Chondrocyte (in vitro differentiated cells): ENCODE measurements at regions not wholly inside any gene's neighbourhood (a gene's known extent, or its start where the extent isn't known, plus 50 kb on each side); places are given as distances from the start of the nearest gene placed in this dataset.

Source experiments
- DNase-seq: peaks from one replicate; pipeline ENCODE4 v3.0.0; 2021; ENCODE audit warnings: mixed read lengths, low spot score
- H3K27ac Mint-ChIP-seq: one replicate; pipeline ENCODE4 v1.8.0; 2021; ENCODE audit warnings: mild to moderate bottlenecking, moderate library complexity, mixed read lengths; ENCODE audit not compliant: unreplicated experiment
- H3K27me3 Mint-ChIP-seq: 2 replicates; pipeline ENCODE4 v1.8.0; 2021; ENCODE audit warnings: low read depth, mixed read lengths
- H3K36me3 Mint-ChIP-seq: 2 replicates; pipeline ENCODE4 v1.8.0; 2021; ENCODE audit warnings: low read depth, mixed read lengths
- H3K4me1 Mint-ChIP-seq: 2 replicates; pipeline ENCODE4 v1.8.0; 2021; ENCODE audit warnings: low read depth, mild to moderate bottlenecking, mixed read lengths
- H3K4me3 Mint-ChIP-seq: one replicate; pipeline ENCODE4 v1.8.0; 2021; ENCODE audit warnings: mild to moderate bottlenecking, moderate library complexity, mixed read lengths; ENCODE audit not compliant: unreplicated experiment
- H3K9me3 Mint-ChIP-seq: 2 replicates; pipeline ENCODE4 v1.8.0; 2021; ENCODE audit warnings: low read depth, mixed read lengths
- TF ChIP-seq, protein P1 (sequence below): fragments of 200-600 bp; sonication (generic); IDR thresholded peaks from 2 replicates; pipeline ENCODE4 v1.5.0; 2021; ENCODE audit warnings: antibody characterized with exemption, mild to moderate bottlenecking, moderate library complexity

GRCh38 chr7:42729053-42729765 lies 182.7 kb downstream of the C7orf25 start:
- Mint-ChIP-seq H3K9me3 (no peaks in the 10 kb centered on the region), H3K4me3 (no peak overlapping the region), H3K27me3 (no peaks in the 10 kb centered on the region), H3K36me3 (no peaks in the 10 kb centered on the region), H3K4me1 (peaks cover 33% of the 10 kb centered on the region), H3K27ac (no peak overlapping the region)
- DNase-seq, result no peak
- TF ChIP-seq, protein P1, sequence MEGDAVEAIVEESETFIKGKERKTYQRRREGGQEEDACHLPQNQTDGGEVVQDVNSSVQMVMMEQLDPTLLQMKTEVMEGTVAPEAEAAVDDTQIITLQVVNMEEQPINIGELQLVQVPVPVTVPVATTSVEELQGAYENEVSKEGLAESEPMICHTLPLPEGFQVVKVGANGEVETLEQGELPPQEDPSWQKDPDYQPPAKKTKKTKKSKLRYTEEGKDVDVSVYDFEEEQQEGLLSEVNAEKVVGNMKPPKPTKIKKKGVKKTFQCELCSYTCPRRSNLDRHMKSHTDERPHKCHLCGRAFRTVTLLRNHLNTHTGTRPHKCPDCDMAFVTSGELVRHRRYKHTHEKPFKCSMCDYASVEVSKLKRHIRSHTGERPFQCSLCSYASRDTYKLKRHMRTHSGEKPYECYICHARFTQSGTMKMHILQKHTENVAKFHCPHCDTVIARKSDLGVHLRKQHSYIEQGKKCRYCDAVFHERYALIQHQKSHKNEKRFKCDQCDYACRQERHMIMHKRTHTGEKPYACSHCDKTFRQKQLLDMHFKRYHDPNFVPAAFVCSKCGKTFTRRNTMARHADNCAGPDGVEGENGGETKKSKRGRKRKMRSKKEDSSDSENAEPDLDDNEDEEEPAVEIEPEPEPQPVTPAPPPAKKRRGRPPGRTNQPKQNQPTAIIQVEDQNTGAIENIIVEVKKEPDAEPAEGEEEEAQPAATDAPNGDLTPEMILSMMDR, result no peak

DNA sequence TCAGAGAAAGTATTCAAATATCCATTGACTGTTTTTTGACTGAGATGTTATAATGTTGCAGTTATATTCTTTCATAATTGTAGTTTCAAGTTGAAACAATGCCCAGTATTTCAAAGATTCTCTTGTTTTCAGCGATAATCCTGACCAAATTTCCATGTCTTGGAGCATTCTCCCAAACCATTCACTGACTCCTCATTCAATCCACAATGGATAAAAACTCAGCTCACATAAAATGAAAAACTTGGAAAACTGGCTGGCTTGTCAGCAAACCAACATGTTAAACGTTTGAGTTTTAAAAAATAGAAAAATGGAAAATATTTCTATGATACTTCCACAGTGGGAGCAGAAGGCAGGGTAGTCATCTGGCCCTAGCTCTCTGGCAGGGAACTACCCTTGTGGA lies 184.4 kb downstream of the C7orf25 start:
- Mint-ChIP-seq H3K4me3 (no peak overlapping the region), H3K9me3 (no peaks in the 10 kb centered on the region), H3K27ac (no peak overlapping the region), H3K4me1 (peaks cover 34% of the 10 kb centered on the region), H3K27me3 (no peaks in the 10 kb centered on the region), H3K36me3 (no peaks in the 10 kb centered on the region)
- TF ChIP-seq, protein P1, result no peak
- no peak for DNase-seq

GRCh38 chr7:42726066-42726785 lies 185.6 kb downstream of the C7orf25 start:
- no peak overlapping the region for H3K4me3 Mint-ChIP-seq
- no peak for DNase-seq
- H3K27me3 Mint-ChIP-seq, result peaks cover 3% of the 10 kb centered on the region
- no peaks in the 10 kb centered on the region for H3K9me3 Mint-ChIP-seq
- TF ChIP-seq, protein P1, result no peak
- peaks cover 40% of the 10 kb centered on the region for H3K4me1 Mint-ChIP-seq
- H3K27ac Mint-ChIP-seq, result peak overlapping the region; percentile 49
- no peaks in the 10 kb centered on the region for H3K36me3 Mint-ChIP-seq

DNA sequence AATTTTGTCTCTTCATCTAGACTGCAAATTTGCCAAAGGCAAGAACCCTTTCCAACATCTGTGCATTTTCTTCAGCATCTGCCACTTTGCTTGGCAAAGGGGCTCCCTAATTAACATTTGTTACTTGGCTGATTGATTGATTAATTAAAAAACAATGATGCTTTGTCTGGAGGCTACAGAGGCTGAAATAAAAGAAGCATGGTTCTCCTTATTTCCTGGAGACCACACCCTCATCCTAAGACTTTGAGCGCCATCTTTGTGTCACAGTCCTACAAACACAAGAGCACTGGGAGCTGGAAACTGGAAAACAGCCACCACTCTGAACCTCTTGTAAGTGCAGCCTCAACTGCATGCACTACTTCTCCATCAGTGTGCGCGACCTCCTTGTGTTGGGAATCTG lies 189.2 kb downstream of the C7orf25 start:
- Mint-ChIP-seq H3K27ac (no peak overlapping the region), H3K9me3 (peaks cover 4% of the 10 kb centered on the region), H3K4me3 (no peak overlapping the region), H3K36me3 (peaks cover 2% of the 10 kb centered on the region), H3K27me3 (peaks cover 3% of the 10 kb centered on the region), H3K4me1 (peaks cover 37% of the 10 kb centered on the region)
- TF ChIP-seq, protein P1, result no peak
- no peak for DNase-seq

DNA sequence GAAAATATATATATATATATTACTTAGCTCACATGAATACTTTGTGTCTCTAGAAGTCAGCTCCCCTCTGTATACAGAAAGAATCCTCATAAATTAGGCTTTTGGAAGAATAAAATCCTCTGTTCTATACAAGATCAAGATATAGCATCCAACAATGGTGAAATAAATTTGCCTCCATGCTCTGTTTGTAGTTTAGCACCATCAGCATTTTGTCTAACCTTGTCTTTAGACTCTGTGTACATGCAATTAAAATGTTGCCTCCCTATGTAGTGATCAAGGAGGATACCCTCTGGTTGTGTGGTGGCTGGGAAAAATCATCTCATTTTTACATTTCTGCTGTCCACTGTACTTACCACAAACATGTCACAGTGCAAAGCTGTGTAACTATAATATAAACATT lies 189.7 kb downstream of the C7orf25 start:
- Mint-ChIP-seq H3K9me3 (peaks cover 4% of the 10 kb centered on the region), H3K4me1 (peaks cover 36% of the 10 kb centered on the region), H3K27ac (no peak overlapping the region), H3K27me3 (peaks cover 7% of the 10 kb centered on the region), H3K36me3 (peaks cover 2% of the 10 kb centered on the region), H3K4me3 (no peak overlapping the region)
- no peak for DNase-seq
- TF ChIP-seq, protein P1, result no peak
